Activated CD4-positive, alpha-beta T cell treated with anti-CD3 and anti-CD28 coated beads for 48 hours (primary cell): ENCODE measurements at regions not wholly inside any gene's neighbourhood (a gene's known extent, or its start where the extent isn't known, plus 50 kb on each side); places are given as distances from the start of the nearest gene placed in this dataset.

ENCODE experiments used
- DNase-seq: peaks from one replicate; pipeline ENCODE4 v3.0.0-alpha.2; 2020

DNA sequence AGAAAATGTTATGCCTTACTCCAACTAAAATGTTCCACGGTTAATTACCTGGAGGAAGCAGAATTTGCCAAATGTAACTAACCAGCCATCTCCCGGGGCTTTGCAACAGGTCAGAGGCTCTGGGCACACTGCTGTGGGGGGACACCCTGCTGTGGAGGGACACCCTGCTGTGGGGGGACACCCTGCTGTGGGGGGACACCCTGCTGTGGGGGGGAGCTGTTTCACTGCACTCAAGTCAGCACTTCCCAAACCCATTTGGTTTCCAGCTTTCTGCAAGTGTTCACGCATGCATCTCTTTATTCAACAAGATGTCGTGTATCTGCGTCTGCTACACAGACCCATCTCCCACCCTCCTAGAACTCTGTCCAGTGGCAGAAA is 239.5 kb downstream of the C16orf95 start:
- DNase-seq = no peak

- no peak for DNase-seq
Measured at GRCh38 chr16:87080571-87081167, 236.5 kb downstream of the C16orf95 start.

GRCh38 chr16:87085441-87085840 is 231.8 kb downstream of the C16orf95 start:
- no peak for DNase-seq

DNA sequence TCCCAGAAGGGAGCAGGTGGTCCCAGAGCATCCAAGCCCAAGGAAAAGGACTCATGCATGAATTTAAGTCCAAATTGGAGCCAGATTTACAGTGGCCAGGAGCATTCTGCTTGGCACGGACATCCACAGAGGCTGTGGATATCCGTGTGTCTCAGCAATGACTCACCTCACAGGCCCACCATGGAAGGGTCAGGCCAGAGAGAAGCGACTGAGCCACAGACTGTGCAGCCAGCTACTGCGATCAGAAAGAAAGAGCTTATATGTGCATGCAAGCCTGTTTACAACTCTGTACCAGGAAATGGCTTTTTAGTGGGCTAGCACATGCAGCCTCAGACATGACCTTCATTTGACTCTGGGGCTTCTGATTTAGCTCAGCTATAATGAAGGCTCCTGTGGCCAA is 231.0 kb downstream of the C16orf95 start:
- DNase-seq = no peak

GRCh38 chr16:87086575-87086974 is 230.6 kb downstream of the C16orf95 start:
- no peak for DNase-seq

DNA sequence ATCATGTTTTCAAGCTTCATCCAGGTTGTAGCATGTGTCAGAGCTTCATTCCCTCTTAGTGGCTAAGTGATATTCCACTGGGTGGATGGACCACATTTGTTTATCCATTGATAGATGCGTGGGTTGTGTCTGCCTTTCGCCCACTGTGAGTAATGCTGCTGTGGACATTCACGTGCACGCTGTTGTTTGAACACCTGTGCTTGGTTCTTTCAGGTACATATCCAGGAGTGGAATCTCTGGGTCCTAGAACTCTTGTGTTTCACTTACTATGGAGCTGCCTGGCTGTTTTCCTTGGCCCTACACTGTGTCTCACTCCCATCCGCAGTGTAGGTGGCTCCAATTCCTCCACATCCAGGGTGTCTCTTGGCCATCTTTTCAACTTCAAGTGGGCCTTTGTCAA is 224.2 kb downstream of the C16orf95 start:
- DNase-seq = no peak

GRCh38 chr16:87093804-87094555 is 223.2 kb downstream of the C16orf95 start:
- no peak for DNase-seq

DNA sequence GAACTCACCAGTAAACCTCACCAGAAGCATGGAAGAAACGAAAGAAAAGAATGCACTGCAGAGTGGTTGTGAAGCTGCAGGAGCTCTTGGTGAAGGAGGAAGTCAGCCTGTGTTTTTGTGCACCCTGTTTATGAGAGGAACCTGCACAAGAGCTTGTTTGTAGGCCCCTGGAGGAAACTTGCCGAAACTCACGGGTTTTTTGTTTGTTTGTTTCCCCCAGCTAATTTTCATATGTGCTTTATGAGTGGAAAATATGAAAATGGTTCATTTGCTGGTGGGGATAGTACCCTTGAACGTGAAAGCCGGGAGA is 222.7 kb downstream of the C16orf95 start:
- no peak for DNase-seq

- DNase-seq = no peak
Measured at GRCh38 chr16:87095271-87095670, 221.9 kb downstream of the C16orf95 start.

DNA sequence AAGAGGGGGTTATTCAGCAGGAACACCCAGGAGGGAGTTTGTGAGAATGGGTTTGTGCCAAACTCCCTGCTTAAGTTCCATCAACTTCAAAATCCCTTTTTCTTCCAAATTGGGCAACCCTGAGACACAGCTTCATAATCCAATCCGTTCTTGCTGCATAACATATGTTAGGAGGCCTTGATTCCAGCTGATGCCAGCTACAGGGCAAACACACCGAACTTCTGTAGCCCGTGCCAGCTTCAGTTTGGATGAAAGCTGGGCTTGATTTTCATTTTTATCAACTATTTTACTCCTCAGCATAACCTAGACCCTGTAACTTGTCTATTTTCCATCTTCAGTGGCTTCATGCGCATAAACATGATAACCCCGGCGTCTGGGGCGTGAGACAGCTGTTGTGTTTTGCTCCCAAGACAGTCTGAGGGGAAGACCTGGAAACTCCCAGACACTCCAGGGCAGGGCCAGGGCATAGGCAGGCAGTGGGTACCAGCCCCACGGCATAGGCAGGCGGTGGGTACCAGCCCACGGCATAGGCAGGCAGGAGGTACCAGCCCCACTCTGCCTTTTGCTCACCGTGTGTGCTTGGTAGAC is 220.4 kb downstream of the C16orf95 start:
- DNase-seq = no peak

DNA sequence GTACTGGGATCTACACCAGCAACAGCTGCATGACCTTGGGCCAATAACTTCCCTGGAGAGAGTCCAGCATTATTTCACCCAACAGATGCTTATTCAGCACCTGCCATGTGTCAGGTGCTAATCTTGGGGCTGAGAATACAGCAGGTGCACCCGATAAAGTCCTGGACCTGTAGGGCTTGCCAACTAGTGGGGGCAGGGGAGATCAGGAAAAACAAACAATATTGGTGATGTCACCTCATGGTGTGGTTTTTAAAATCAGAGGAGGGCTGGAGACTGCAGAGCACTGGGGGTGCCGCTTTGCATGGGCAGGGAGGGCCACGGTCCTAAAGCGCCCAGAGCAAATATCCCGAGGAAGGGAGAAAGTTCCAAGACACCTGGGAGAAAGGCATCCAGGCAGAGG is 218.8 kb downstream of the C16orf95 start:
- DNase-seq = no peak

DNA sequence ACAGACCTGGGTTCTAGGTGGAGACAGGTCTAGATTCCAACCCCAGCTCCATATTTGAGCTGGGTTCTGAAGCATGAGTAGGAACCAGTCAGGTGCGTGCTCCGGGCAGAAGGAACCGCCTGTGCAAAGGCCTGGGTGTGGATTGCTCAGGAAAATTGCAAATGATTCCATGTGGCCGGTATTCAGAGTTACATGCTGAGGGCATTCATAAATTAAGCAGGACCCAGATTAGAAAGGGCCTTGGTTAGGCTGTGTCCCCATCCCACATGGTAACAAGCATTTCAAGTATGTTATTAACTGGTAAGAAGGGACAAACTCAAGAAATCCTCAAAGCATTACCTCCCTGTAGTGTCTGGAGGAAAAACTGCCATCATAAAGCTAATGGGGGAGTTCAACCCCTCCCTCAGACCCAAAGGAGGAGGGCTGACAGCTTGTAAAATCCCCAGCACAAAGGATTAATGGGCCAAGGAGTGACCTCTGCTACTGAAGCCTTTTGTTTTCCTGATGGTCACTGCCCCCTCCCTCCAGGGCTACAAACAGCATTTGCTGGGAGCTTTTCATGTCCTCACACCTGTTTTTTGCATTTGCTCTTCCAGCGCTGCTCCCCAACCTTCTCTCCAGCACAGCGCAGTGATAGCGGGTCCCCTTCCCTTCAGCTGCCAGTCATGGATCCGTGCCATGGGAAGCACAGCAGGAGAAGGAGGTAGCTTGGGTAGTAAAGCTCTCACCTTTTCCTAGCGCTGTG is 218.0 kb downstream of the C16orf95 start:
- DNase-seq = no peak

DNA sequence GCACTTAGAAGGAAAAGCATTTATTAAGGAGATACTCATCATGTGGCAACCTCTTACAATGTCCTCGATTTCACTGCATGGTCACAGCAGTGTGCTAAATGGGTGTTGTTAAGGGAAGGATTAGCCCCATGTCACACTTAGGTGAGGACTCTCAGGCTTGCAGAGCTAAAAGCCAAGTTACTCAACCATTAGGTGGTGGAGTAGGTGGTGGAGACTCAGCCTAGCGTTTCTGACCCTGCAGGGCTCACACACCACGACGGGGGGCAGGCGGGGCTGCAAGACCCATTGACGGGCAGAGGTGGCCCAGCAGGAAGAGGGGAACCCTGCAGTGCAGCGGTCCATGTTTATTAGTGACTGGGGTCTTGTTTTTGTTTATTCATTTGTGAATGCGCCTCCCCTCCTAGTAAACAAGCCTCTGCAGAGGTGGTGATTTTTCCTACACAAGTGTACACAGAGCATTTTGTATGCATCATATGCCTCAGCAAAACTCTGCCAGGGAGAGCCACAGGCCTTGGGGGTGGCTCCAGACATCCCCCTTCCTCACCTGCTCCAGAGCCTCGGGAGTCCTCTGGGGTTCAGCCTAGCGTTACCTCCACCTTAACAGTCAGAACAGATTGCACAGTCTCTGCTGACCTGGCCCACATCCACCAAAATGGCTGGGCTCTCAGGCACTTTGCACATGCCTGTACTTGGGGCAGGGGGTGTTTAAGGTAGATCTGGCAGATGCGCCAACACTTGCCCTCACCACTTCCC is 216.7 kb downstream of the C16orf95 start:
- no peak for DNase-seq

- no peak for DNase-seq
Measured at GRCh38 chr16:87101903-87102302, 215.3 kb downstream of the C16orf95 start.

- DNase-seq = no peak
Measured at GRCh38 chr16:87107201-87107600, 210.0 kb downstream of the C16orf95 start.

DNA sequence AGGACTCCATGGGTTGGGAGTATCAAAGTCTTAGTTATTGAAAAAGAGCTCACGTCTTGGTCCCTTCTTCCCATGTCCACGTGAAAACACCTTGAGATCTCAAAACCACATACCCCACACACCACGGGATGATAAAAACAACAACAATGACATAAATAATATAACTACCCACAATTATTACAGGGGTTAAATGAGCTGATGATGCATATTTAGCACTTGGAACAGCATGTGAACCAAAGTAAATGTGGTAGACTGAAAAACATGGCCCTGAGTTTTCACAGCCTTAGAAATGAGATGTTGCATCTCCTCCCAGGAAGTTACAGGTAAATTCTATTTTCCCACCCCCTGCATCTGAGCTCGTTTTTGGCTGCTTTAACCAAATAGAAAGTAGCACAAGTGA is 208.9 kb downstream of the C16orf95 start:
- no peak for DNase-seq

DNA sequence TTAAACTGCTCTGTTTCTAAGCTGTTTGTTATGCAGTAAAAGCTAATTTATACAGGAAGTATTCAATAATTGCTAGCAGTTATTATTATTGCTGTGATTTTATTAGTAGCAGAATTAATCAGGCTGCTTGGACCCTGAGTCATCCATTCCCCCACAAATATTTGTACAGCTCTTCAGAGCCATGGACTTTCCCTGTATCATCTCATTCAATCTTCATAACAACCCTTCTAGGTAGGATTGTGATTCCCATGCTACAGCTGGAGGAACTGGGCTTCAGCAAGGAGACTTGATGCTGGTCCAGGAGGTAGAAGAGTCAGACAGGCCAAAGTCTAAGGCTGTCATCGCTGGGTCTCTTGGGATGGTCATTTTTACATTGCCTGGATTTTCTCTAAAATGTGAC is 208.3 kb downstream of the C16orf95 start:
- no peak for DNase-seq

GRCh38 chr16:87114832-87115231 is 202.4 kb downstream of the C16orf95 start:
- DNase-seq = no peak

- no peak for DNase-seq
Measured at GRCh38 chr16:87115646-87116045, 201.5 kb downstream of the C16orf95 start.

DNA sequence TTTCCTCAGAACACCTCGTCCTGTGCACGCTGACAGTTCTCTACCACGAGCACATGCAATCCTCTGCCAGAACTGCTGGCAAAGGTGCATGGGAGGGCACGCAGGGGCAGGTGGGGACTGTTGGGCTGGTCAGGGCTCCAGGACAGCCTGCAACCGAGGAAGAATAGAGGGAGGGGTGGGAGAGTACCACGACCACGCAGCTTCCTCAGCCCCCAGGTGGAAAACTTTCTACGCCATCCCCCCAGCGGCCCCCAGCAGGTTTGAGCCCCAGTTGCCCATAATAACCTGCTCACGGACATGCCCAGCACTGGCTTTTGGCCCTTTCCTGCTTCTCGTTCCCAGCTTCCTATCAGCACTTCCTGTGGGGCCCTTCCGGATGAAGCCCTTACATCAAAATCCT is 199.3 kb downstream of the C16orf95 start:
- no peak for DNase-seq

- DNase-seq = no peak
Measured at GRCh38 chr16:87119168-87119567, 198.0 kb downstream of the C16orf95 start.

DNA sequence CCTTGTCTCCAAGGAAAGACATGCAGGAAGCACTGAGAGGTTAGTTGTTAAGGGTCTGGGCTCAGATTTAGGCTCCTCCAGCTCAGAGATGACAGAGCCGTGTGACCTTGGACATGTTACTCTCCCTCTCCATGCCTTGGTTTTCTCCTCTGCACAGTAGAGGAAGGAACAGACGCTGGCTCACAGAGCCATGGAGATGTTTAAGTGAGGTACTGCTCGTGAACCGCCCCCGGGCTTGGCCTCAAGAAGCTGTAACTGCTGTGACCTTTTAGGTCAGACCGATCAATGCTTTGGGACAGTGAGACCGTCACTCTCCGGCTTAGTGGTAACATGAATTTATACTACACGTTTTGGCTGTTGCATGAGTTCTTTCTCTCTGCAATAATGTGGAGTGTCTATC is 197.4 kb downstream of the C16orf95 start:
- DNase-seq = no peak

- DNase-seq = no peak
Measured at GRCh38 chr16:87121816-87122215, 195.4 kb downstream of the C16orf95 start.
